Dermis blood vessel endothelial cell (primary cell): ENCODE measurements at regions not wholly inside any gene's neighbourhood (a gene's known extent, or its start where the extent isn't known, plus 50 kb on each side); places are given as distances from the start of the nearest gene placed in this dataset.
"Not testable (repeated sequence)": the region's sequence is repeated elsewhere in the genome, so short reads cannot be mapped to it uniquely, and the experiment has no call there.

Experiments
- DNase-seq: peaks from one replicate; pipeline ENCODE4 v3.0.0; 2010

GRCh38 chr16:59463776-59464175 lies 729.7 kb upstream of the GOT2 start:
- DNase-seq = no peak

GRCh38 chr16:59459806-59460205 lies 725.7 kb upstream of the GOT2 start:
- DNase-seq = no peak

GRCh38 chr16:59455497-59455896 lies 721.4 kb upstream of the GOT2 start:
- no peak for DNase-seq

GRCh38 chr16:59450513-59450912 lies 716.4 kb upstream of the GOT2 start:
- not testable (repeated sequence) for DNase-seq

- DNase-seq = no peak
These were observed 706.4 kb upstream of the GOT2 start for GRCh38 chr16:59440502-59440901.

- no peak for DNase-seq
These were observed 698.8 kb upstream of the GOT2 start for GRCh38 chr16:59432896-59433295.

- DNase-seq = no peak
These were observed 698.2 kb upstream of the GOT2 start for GRCh38 chr16:59432276-59432675.

GRCh38 chr16:59424714-59425273 lies 690.7 kb upstream of the GOT2 start:
- no peak for DNase-seq

GRCh38 chr16:59411961-59412841 lies 678.1 kb upstream of the GOT2 start:
- no peak for DNase-seq

- DNase-seq = no peak
These were observed 676.3 kb upstream of the GOT2 start for GRCh38 chr16:59410451-59410850.

GRCh38 chr16:59405802-59406201 lies 671.7 kb upstream of the GOT2 start:
- DNase-seq = no peak

GRCh38 chr16:59404509-59404908 lies 670.4 kb upstream of the GOT2 start:
- DNase-seq = no peak

- no peak for DNase-seq
These were observed 666.7 kb upstream of the GOT2 start for GRCh38 chr16:59400830-59401229.

GRCh38 chr16:59397638-59398037 lies 663.5 kb upstream of the GOT2 start:
- no peak for DNase-seq

GRCh38 chr16:59394526-59394925 lies 660.4 kb upstream of the GOT2 start:
- DNase-seq = no peak

GRCh38 chr16:59392911-59393310 lies 658.8 kb upstream of the GOT2 start:
- no peak for DNase-seq

GRCh38 chr16:59391617-59392364 lies 657.7 kb upstream of the GOT2 start:
- DNase-seq = no peak

- no peak for DNase-seq
These were observed 651.8 kb upstream of the GOT2 start for GRCh38 chr16:59385959-59386358.

GRCh38 chr16:59385491-59385890 lies 651.4 kb upstream of the GOT2 start:
- DNase-seq = no peak

GRCh38 chr16:59373632-59374031 lies 639.5 kb upstream of the GOT2 start:
- DNase-seq = no peak

- no peak for DNase-seq
These were observed 636.6 kb upstream of the GOT2 start for GRCh38 chr16:59370717-59371116.

GRCh38 chr16:59369523-59369922 lies 635.4 kb upstream of the GOT2 start:
- DNase-seq = no peak

- DNase-seq = no peak
These were observed 634.5 kb upstream of the GOT2 start for GRCh38 chr16:59368586-59368985.

- DNase-seq = no peak
These were observed 622.6 kb upstream of the GOT2 start for GRCh38 chr16:59356709-59357108.
